ENCODE measurements at regions not wholly inside any gene's neighbourhood (a gene's known extent, or its start where the extent isn't known, plus 50 kb on each side); places are given as distances from the start of the nearest gene placed in this dataset.

DNA sequence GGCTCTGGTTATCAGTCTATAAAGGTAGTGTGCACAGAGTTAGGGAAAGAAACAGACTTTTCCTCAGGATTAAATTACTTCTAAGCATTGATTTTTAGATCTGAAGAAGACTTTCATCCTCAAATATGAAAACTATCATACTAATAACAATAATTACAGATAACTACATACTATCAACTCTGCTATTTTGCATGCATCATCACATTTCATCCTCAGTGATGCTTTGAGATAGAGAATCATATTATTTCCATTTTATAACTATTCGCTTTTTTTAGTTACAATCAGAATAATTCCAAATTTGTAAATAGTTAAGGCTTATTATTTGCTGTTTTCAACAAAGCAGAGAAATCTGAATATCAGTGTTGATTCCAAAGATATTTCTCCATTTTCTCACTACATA lies 239.2 kb downstream of the MEIS1 start:
- H4K20me1 ChIP-seq (ENCODE audit: control insufficient read depth, insufficient read depth, insufficient read length): no peaks in the 10 kb centered on the region
- Mint-ChIP-seq H3K27me3 (ENCODE audit: low read depth) (no peaks in the 10 kb centered on the region), H3K4me3 (no peak overlapping the region), H3K4me1 (peaks cover 29 to 39% of the 10 kb centered on the region in 2 experiments), H3K36me3 (ENCODE audit: insufficient read depth in 1 of 3, low read depth in 3 of 3) (no peaks in the 10 kb centered on the region), H3K27ac (no peak overlapping the region), H3K9me3 (no peaks in the 10 kb centered on the region)
- H3K23me2 ChIP-seq (ENCODE audit: insufficient read length, low read depth, low read length, poor library complexity, severe bottlenecking): no peaks in the 10 kb centered on the region
- no peak overlapping the region for H2BK15ac ChIP-seq (ENCODE audit: low read depth, low read length)
- no peak overlapping the region for H3T11ph ChIP-seq (ENCODE audit: low read length)
- H3K4me2 ChIP-seq (ENCODE audit: insufficient read depth, insufficient read length, low read length): no peak overlapping the region
- no peak overlapping the region for H3K56ac ChIP-seq (ENCODE audit: insufficient read length, low read depth, low read length)
- H3K18ac ChIP-seq (ENCODE audit: insufficient read length, low read depth, low read length): no peak overlapping the region
- H2BK5ac ChIP-seq (ENCODE audit: insufficient read length, low read length): no peak overlapping the region
- no peak overlapping the region for H4K5ac ChIP-seq (ENCODE audit: insufficient read length, low read depth, low read length)
- H3K14ac ChIP-seq (ENCODE audit: insufficient read depth, low read length): no peak overlapping the region
- TF ChIP-seq, protein P1, sequence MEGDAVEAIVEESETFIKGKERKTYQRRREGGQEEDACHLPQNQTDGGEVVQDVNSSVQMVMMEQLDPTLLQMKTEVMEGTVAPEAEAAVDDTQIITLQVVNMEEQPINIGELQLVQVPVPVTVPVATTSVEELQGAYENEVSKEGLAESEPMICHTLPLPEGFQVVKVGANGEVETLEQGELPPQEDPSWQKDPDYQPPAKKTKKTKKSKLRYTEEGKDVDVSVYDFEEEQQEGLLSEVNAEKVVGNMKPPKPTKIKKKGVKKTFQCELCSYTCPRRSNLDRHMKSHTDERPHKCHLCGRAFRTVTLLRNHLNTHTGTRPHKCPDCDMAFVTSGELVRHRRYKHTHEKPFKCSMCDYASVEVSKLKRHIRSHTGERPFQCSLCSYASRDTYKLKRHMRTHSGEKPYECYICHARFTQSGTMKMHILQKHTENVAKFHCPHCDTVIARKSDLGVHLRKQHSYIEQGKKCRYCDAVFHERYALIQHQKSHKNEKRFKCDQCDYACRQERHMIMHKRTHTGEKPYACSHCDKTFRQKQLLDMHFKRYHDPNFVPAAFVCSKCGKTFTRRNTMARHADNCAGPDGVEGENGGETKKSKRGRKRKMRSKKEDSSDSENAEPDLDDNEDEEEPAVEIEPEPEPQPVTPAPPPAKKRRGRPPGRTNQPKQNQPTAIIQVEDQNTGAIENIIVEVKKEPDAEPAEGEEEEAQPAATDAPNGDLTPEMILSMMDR (conservative IDR thresholded peaks at IDR 0.05): no peak
- no peak for DNase-seq
- no peak overlapping the region for H2BK20ac ChIP-seq (ENCODE audit: low read depth, low read length, poor library complexity, severe bottlenecking)
- H3K79me1 ChIP-seq (ENCODE audit: insufficient read depth, low read depth, low read length, poor library complexity, severe bottlenecking): no peaks in the 10 kb centered on the region
- H2AK5ac ChIP-seq (ENCODE audit: insufficient read length, low read length): no peak overlapping the region
- no peak overlapping the region for H2BK12ac ChIP-seq (ENCODE audit: insufficient read length, low read depth, low read length)
- H4K8ac ChIP-seq (replicated peaks; ENCODE audit: insufficient read length, low read depth, low read length): no peak overlapping the region
- no peak overlapping the region for H3K4ac ChIP-seq (ENCODE audit: low read depth, low read length)
- no peaks in the 10 kb centered on the region for H3K9me3 ChIP-seq (ENCODE audit: control insufficient read depth, low read depth, low read length)
- no peak overlapping the region for H2AFZ ChIP-seq (ENCODE audit: low read length)
- no peak overlapping the region for H2BK120ac ChIP-seq (ENCODE audit: low read depth, low read length, poor library complexity, severe bottlenecking)
- H3K27ac ChIP-seq (ENCODE audit: insufficient read length, low read depth, low read length): no peak overlapping the region
- H4K91ac ChIP-seq (ENCODE audit: insufficient read length, low read depth, low read length): no peak overlapping the region
- H3K79me2 ChIP-seq (ENCODE audit: insufficient read depth, low read length): no peaks in the 10 kb centered on the region
- H3K27me3 ChIP-seq (ENCODE audit: insufficient read depth, low read length): no peaks in the 10 kb centered on the region
- no peak overlapping the region for H3K23ac ChIP-seq (ENCODE audit: insufficient read length, low read depth, low read length)
- WGBS (ENCODE audit: extremely low coverage, insufficient read length, low lambda C conversion rate): no CpG with 5 or more reads among the region's 1 CpG
- no peaks in the 10 kb centered on the region for H3K4me1 ChIP-seq (ENCODE audit: insufficient read depth, low read length)
- H3K9ac ChIP-seq (ENCODE audit: extremely low read depth, insufficient read length, low read length): no peak overlapping the region

Measured in H9 (cell line).